Stomach (tissue), 8 donors: ENCODE measurements at regions not wholly inside any gene's neighbourhood (a gene's known extent, or its start where the extent isn't known, plus 50 kb on each side); places are given as distances from the start of the nearest gene placed in this dataset.

Experiments used
- DNase-seq, 2 donors: peaks; one replicate each; pipeline versions ENCODE4 v3.0.0 to v3.0.0-alpha.2; 2013 to 2019
- H3K27ac ChIP-seq, 5 donors: fragments of 200-600 bp in 4 of 5; sonication (generic) in 4 of 5; one replicate each; pipeline ENCODE4 v1.5.1; 2013 to 2019; ENCODE audit warnings: mild to moderate bottlenecking in 1 of 5, moderate library complexity in 1 of 5
- H3K27me3 ChIP-seq, 3 donors: fragments of 200-600 bp; sonication (generic); one replicate each; pipeline ENCODE4 v1.5.1; 2017 to 2019; ENCODE audit warnings: mixed run types in 1 of 3
- H3K36me3 ChIP-seq, 4 donors: fragments of 200-600 bp; sonication (generic); 1 replicate in 3 of 4; 2 replicates in 1 of 4; pipeline ENCODE4 v1.5.1; 2016 to 2019
- H3K4me1 ChIP-seq, 4 donors: fragments of 200-600 bp; sonication (generic); one replicate each; pipeline ENCODE4 v1.5.1; 2016 to 2019
- H3K4me3 ChIP-seq, 4 donors: fragments of 200-600 bp; sonication (generic) in 3 of 4; one replicate each; pipeline ENCODE4 v1.5.1; 2016 to 2019; ENCODE audit warnings: mild to moderate bottlenecking in 1 of 4
- H3K9me3 ChIP-seq, 4 donors: fragments of 200-600 bp; sonication (generic); one replicate each; pipeline ENCODE4 v1.5.1; 2016 to 2019
- EP300 ChIP-seq: sonication (generic); formaldehyde crosslinking; IDR thresholded peaks from one replicate; pipeline ENCODE4 v1.6.1; 2017; ENCODE audit warnings: antibody characterized with exemption
- POLR2A ChIP-seq, 4 donors: fragments of 450-650 bp; IDR thresholded peaks; one replicate each; pipeline ENCODE4 v1.6.1; 2016; ENCODE audit warnings: antibody characterized with exemption in 4 of 4, control low read depth in 2 of 4, mild to moderate bottlenecking in 1 of 4, moderate library complexity in 1 of 4
- POLR2AphosphoS5 ChIP-seq, 3 donors: sonication (generic); formaldehyde crosslinking; IDR thresholded peaks; one replicate each; pipeline ENCODE4 v1.6.1; 2016; ENCODE audit warnings: antibody characterized with exemption in 3 of 3
- WGBS, 5 donors: extraction: QIAGEN DNeasy Blood & Tissue Kit in 3 of 5; methylation state at CpG; one replicate each; pipeline versions ENCODE4 v1.1.5 to v1.1.7; 2013 to 2018; 5-methylcytosine and 5-hydroxymethylcytosine counted together
- intact Hi-C: fragments of 100-400 bp; cut with DNase I; formaldehyde crosslinking; loops from one replicate; pipeline ENCODE4 v1.15.1; 2023; ENCODE audit warnings: low total_unique reads
- TF ChIP-seq, protein P1 (sequence below), 7 experiments: fragments of 450-650 bp in 4 of 7; fragments of 200-600 bp in 3 of 7; sonication (generic) in 3 of 7; IDR thresholded peaks; one replicate each; pipeline ENCODE4 v1.5.1; 2016 to 2019; ENCODE audit warnings: antibody characterized with exemption in 7 of 7, control low read depth in 2 of 7, mild to moderate bottlenecking in 1 of 7
- donor health status: healthy with polysubstance abuse.
- donor health status: Bipolar disorder and iron deficiency.
- donor health status: healthy.

DNA sequence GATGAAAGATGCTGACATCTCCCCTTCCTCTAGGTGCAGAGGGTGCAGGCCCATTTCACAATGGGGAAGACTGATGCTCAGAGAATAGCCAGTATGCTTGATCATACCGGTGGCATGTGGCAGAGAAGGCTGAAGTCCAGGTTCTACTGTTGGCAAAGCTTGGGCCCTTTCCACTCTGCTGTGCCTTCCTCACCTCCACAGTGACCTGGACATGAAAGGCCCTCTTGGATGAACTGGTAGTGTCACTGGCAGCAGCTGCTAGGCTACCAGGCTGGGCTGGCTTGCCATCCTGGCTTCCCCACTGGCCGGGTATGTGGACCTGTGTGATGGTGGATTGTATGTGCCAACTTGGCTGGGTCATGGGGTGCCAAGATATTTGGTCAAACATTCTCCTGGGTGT, 92.0 kb downstream of the GADD45G start:
- intact Hi-C loops: no loop called here
- Histone ChIP-seq H3K36me3 (no peaks in the 10 kb centered on the region), H3K27me3 (no peaks in the 10 kb centered on the region), H3K27ac (no peak overlapping the region), H3K4me1 (peaks cover 0 to 9% (median 0%) of the 10 kb centered on the region in 4 donors), H3K4me3 (no peak overlapping the region), H3K9me3 (no peaks in the 10 kb centered on the region)
- 73 to 89% (median 85%) methylated on average over 2 of the region's 2 CpGs for WGBS, 5 donors
- DNase-seq: no peak
- TF ChIP-seq, protein P1, sequence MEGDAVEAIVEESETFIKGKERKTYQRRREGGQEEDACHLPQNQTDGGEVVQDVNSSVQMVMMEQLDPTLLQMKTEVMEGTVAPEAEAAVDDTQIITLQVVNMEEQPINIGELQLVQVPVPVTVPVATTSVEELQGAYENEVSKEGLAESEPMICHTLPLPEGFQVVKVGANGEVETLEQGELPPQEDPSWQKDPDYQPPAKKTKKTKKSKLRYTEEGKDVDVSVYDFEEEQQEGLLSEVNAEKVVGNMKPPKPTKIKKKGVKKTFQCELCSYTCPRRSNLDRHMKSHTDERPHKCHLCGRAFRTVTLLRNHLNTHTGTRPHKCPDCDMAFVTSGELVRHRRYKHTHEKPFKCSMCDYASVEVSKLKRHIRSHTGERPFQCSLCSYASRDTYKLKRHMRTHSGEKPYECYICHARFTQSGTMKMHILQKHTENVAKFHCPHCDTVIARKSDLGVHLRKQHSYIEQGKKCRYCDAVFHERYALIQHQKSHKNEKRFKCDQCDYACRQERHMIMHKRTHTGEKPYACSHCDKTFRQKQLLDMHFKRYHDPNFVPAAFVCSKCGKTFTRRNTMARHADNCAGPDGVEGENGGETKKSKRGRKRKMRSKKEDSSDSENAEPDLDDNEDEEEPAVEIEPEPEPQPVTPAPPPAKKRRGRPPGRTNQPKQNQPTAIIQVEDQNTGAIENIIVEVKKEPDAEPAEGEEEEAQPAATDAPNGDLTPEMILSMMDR (IDR thresholded peaks at IDR 0.05): no peak
- TF ChIP-seq POLR2A (IDR thresholded peaks at IDR 0.05) (no peak), EP300 (no peak), POLR2AphosphoS5 (IDR thresholded peaks at IDR 0.05) (no peak)

DNA sequence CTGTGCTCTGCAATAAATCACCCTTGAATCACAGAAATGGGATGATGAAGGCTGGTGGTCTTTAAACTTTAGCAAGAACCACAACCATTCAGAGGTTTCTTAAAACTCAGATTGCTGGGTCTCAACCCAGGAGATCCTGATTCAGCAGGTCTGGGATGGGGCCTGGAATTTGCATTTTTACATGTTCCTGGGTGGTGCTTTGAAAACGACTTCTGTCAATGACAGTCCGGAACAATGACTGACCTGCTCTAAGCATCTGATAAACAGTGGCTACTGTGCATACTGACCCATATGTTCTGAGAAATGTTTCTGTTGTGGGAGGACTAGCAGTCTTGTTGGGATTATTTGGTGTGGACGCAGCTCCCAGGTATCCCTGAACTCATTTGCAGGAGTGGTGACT, 92.7 kb downstream of the GADD45G start:
- intact Hi-C loops: no loop called here
- no peak overlapping the region for H3K27ac ChIP-seq
- TF ChIP-seq POLR2A (IDR thresholded peaks at IDR 0.05) (no peak), EP300 (no peak), POLR2AphosphoS5 (IDR thresholded peaks at IDR 0.05) (no peak)
- TF ChIP-seq, protein P1 (IDR thresholded peaks at IDR 0.05): no peak

DNA sequence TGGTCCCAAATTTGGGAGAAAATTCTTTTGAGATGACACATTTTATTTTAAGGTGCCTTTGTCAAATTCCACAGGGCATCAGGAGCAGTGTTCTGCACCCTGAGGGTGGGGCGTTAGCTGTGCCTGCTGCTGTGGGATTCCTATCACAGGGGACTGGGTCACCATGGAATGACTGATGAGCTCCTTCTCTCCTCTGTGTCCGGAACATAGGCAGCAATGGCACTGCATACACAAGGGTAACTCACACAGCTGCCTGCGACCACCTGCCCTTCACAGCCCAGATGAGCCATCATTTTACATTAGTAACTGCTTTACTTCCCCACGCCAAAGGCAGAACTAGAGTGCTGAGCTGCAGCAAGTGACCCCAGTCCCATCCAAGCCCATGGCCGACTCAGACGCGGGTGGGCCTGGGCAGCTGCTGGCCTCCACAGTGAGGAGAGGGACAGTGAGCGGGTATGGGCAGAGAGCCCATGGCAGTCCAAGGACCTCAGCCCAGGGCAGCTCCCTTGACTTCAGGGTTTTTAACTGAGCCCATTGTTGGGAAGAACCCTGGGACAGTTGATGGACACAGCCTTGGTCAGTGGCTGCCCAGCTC, 93.7 kb downstream of the GADD45G start:
- no peak for DNase-seq
- intact Hi-C loops: no loop called here
- no peak overlapping the region for H3K4me3 ChIP-seq
- 87 to 98% (median 96%) methylated on average over 3 to 8 of the region's 8 CpGs for WGBS, 5 donors
- no peaks in the 10 kb centered on the region for H3K9me3 ChIP-seq
- H3K27me3 ChIP-seq: no peaks in the 10 kb centered on the region
- H3K27ac ChIP-seq: no peak overlapping the region
- peaks cover 0 to 9% (median 0%) of the 10 kb centered on the region in 4 donors for H3K4me1 ChIP-seq
- TF ChIP-seq POLR2A (IDR thresholded peaks at IDR 0.05) (no peak), EP300 (no peak), POLR2AphosphoS5 (IDR thresholded peaks at IDR 0.05) (no peak)
- TF ChIP-seq, protein P1 (IDR thresholded peaks at IDR 0.05): no peak
- H3K36me3 ChIP-seq: no peaks in the 10 kb centered on the region

More for the DNA sequence above, 92.7 kb downstream of the GADD45G start:
- H3K27me3 ChIP-seq: no peaks in the 10 kb centered on the region
- no peaks in the 10 kb centered on the region for H3K9me3 ChIP-seq
- peaks cover 0 to 9% (median 0%) of the 10 kb centered on the region in 4 donors for H3K4me1 ChIP-seq
- H3K4me3 ChIP-seq: no peak overlapping the region
- DNase-seq: no peak
- H3K36me3 ChIP-seq: no peaks in the 10 kb centered on the region
- 80 to 91% (median 87%) methylated on average over 3 of the region's 3 CpGs for WGBS, 5 donors

DNA sequence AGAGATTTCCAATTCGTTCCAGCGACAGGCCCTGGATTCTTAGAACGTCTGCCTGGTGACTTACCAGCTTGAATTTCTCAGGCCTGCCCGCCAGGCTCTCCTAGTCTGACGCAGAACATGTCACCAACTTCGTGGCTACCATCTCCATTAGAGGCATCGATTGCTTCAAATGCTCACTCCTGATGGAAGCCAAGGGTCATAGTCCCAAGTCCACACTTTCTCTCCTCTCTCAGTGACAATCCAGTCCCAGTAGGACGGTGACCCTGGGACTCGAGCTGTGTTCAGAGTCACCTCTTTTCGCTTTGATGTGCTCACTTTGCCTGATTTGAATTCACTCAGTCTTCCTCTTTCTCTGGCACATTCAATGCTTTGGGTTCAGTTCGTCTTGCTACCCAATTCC, 94.8 kb downstream of the GADD45G start:
- DNase-seq: no peak
- intact Hi-C loops: no loop called here
- H3K4me1 ChIP-seq: peaks cover 0 to 9% (median 0%) of the 10 kb centered on the region in 4 donors

More for the DNA sequence above, 94.8 kb downstream of the GADD45G start:
- Histone ChIP-seq H3K27me3 (no peaks in the 10 kb centered on the region), H3K27ac (no peak overlapping the region), H3K9me3 (no peaks in the 10 kb centered on the region), H3K36me3 (no peaks in the 10 kb centered on the region), H3K4me3 (no peak overlapping the region)
- WGBS, 5 donors: 92 to 96% (median 93%) methylated on average over 11 of the region's 11 CpGs
- TF ChIP-seq POLR2AphosphoS5 (IDR thresholded peaks at IDR 0.05): no peak
- no peak for TF ChIP-seq POLR2A (IDR thresholded peaks at IDR 0.05)
- TF ChIP-seq EP300: no peak
- TF ChIP-seq, protein P1 (IDR thresholded peaks at IDR 0.05): no peak
